NOMO-1 treated with dmso at 0.1 percent for 144 hours (cell line): ENCODE measurements at regions not wholly inside any gene's neighbourhood (a gene's known extent, or its start where the extent isn't known, plus 50 kb on each side); places are given as distances from the start of the nearest gene placed in this dataset.
"Not testable (repeated sequence)": the region's sequence is repeated elsewhere in the genome, so short reads cannot be mapped to it uniquely, and the experiment has no call there.

ENCODE experiments used
- DNase-seq: peaks from one replicate; lab custom pipeline; 2025; ENCODE audit not compliant: unreplicated experiment; lab: John Stamatoyannopoulos, UW

DNA sequence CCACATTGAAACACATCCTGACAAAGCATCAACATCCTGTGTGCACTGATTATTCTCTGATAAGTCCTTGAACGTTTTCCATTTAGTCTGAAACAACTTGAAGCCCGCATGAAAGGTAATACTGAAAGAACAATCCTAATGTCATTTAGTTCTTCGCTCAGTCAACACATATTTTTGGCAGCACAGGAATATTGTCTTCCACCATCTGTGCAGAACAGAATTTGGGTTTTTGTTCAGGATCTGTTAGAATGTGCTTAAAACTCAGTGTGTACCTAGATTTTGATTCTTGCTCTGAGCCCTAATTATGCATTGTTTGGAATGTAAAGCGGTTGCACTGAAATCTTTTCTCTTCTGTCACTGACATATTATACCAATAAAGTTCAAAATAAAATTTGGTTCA is 1036.6 kb downstream of the CDH11 start:
- DNase-seq, result no peak

DNA sequence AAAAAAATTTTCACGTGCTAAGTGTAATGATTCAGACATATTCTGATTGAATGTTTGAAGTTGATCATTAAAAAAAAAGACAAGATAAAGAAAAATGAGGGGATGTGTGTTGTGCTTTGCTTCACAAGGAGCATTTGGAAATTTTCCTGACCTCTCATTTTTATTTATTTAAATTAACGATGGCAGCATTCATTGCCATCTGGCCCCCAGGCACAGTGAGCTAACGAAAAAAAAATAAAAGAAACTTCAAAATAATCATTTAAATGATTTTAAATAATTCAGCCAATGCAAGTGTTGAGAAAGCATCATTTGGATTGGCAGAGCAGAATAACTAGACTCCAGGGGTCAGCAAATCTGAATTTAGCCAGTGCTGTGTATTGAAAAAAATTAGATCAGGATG is 1037.2 kb downstream of the CDH11 start:
- DNase-seq, result no peak

GRCh38 chr16:64083428-64084129 is 1038.3 kb downstream of the CDH11 start:
- no peak for DNase-seq

GRCh38 chr16:64077242-64077641 is 1044.6 kb downstream of the CDH11 start:
- no peak for DNase-seq

DNA sequence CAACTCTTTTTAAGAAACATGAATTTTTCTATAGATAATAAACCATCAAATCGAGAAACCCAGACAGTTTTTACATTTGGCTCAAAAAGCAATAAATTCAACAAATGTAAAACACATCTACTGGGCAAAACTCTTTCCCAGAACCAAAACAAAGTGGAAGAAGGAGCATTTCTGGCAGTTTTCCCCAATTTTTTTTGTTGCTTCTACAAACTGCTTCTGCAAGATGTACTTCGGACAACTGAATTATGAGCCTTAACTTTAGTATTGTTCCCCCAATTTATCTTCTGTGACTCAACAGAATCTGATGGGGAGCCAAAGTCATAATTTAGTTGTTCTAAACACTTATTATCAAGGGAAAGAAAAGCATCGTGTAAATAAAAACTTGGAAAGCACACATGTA is 1047.2 kb downstream of the CDH11 start:
- DNase-seq, result no peak

- not testable (repeated sequence) for DNase-seq
These were observed 1049.6 kb downstream of the CDH11 start for GRCh38 chr16:64072131-64072730.

DNA sequence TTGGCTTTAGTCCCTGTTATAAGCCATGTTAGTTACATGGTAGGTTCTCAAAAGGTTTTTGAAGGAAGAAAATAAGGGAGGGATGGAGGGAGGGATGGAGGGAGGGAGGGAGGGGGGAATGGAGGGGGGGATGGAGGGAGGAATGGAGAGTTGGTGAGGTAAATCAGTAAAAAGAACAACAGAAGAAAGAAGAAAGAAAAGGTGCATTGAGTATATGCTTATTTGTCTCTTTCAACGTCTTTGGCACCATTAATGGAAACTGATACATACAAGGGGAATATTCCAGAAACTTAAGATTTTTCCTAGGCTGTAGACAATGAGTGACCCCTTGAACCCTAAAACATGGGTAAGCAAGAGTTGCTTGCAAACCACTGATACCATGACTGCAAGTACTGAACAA is 1056.3 kb downstream of the CDH11 start:
- DNase-seq, result no peak

- DNase-seq, result no peak
These were observed 1060.2 kb downstream of the CDH11 start for GRCh38 chr16:64061621-64062020.

DNA sequence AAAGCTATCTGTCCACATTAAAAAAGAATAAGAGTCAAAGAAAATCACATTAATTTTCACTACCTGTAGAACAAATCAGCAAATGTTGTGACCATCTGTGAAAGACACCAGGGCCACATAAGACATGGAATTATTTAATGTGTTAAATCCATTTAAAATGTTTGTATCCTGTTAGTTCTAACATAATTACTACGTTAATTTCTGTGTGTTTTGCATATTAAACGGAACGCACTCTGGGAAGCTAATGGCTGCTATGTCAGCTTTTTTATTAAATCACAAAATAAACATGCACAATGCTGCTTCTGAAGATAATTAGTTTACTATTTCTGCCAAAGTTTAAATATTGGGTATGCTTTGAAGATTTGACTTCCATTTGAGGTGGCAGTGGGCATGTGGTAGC is 1061.2 kb downstream of the CDH11 start:
- DNase-seq, result no peak

DNA sequence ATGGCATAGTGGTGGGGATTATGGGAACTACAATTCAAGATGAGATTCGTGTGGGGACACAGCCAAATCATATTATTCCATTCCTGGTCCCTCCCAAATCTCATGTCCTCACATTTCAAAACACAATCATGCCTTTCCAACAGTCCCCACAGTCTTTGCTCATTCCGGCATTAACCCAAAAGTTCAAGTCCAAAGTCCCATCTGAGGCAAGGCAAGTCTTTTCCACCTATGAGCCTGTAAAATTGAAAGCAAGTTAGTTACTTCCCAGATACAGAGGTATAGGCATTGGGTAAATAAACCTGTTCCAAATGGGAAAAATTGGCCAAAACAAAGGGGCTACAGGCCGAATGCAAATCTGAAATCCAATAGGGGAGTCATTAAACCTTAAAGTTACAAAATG is 1063.2 kb downstream of the CDH11 start:
- no peak for DNase-seq

- DNase-seq, result no peak
These were observed 1070.0 kb downstream of the CDH11 start for GRCh38 chr16:64051824-64052223.

GRCh38 chr16:64047878-64048277 is 1074.0 kb downstream of the CDH11 start:
- no peak for DNase-seq

DNA sequence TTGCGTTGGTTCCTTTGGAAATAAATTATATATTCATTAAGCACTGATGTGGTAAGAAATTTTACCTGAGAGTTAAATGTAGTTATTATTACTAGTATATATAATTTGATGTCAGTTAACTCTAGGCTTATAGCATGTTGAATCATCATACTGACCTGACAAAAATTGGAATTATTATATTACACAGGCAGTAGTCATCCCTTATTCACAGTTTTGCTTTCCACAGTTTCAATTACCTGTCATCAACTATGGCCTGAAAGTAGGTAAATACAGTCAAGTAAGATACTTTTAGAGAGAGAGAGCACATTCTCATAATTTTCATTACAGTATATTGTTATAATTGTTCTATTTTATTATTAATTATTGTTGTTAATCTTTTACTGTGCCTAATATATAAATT is 1074.7 kb downstream of the CDH11 start:
- DNase-seq, result no peak

GRCh38 chr16:64035337-64035736 is 1086.5 kb downstream of the CDH11 start:
- no peak for DNase-seq

DNA sequence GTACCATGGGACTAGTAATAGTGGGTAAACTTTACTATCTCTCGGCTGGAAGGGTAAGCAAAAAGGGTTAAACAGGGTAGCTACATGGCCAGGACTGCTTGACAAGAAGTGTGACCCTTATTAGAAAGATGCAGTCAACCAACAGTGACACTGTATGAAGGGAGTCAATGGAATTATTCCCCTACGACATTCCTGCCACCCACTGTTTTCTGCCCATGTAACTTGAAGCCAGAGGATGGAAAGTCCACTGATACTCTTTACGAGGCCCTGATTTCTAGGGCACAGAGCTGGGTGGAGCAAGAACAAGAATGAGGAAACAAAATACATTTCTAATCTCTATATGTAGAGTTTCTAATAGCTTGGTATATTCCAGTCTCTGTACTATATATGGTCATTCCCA is 1102.5 kb downstream of the CDH11 start:
- no peak for DNase-seq

DNA sequence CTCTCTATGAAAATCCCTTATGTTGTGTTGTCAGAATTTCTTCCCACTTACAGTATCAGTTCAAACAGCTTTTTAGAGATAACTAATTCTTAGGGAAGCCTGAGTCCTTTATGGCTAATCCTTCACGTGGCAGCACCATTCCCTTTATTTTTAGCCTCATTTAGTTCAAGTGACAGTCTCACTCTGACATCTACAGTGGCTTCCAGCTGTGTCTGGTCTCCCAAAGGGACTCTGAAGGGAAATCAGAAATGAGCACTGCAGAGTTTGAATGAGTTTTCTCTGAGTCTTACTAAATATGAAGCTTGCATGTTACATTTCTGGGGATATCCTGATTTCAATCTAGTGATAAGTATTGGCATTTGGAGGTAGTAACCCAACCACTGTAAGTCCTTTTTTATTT is 1104.1 kb downstream of the CDH11 start:
- no peak for DNase-seq

DNA sequence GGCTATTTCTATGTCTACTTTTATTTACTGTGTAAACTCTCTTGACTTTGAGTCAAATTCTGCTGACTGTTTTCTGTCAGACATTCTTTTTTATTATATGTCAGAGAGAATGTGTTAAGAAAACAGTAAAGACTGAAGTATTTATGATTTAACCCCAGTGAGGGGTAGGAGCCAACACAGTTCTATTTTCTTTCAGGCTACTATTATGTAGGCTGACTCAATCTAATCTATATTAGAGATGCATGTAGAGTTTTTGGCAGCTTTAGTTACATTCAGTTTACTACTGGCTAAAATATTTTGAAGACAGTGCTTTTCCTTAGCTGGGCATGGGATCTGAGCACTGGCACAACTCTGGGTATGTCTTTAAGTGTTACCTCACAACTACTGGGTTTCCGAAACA is 1108.0 kb downstream of the CDH11 start:
- no peak for DNase-seq

DNA sequence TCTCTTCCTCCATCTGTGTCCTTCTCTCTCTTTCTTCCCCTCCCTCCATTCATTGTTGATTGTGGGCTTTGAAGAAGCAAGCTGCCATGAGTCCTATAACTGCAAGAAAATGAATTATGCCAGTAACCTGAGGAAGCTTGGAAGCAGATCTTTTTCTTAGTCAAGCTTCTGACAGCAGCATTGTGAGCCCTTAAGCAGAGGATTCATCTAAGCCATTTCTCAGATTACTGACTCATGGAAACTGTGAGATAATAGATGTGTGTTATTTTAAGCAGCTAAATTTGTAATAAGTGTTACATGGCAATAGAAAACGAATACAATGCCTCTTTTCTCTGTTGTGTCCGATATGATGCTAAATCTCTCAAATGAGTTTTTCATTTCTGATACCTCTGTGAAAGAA is 1109.7 kb downstream of the CDH11 start:
- no peak for DNase-seq

GRCh38 chr16:64011650-64012049 is 1110.2 kb downstream of the CDH11 start:
- DNase-seq, result no peak

GRCh38 chr16:64008131-64008530 is 1113.7 kb downstream of the CDH11 start:
- no peak for DNase-seq

- no peak for DNase-seq
These were observed 1117.7 kb downstream of the CDH11 start for GRCh38 chr16:64004116-64004515.

DNA sequence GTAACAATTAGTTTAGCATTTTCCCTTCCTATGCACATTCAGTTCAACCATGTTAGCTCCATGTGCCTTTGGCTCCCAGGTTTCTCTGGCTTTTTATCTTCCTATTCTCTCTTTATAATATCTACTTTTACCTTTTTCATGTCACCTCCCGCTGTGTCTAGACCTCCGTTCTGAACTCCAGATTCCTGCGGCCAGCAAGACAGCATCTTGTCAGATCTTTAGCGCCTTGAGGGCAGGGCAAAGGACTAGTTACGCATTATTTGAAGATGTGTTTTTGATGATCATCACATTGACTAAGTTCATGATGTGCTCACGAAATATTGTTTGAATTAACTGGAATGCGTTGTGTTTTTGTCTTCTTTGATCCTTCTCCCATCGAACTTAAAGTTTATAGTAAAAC is 1126.8 kb downstream of the CDH11 start:
- DNase-seq, result no peak

GRCh38 chr16:63983401-63983800 is 1138.5 kb downstream of the CDH11 start:
- no peak for DNase-seq
